H1 (cell line): ENCODE measurements at regions not wholly inside any gene's neighbourhood (a gene's known extent, or its start where the extent isn't known, plus 50 kb on each side); places are given as distances from the start of the nearest gene placed in this dataset.

Experiments used
- ATF3 ChIP-seq: IDR thresholded peaks from 2 replicates; pipeline ENCODE4 v1.6.1; 2011; ENCODE audit warnings: low read depth, mild to moderate bottlenecking, low read length; ENCODE audit not compliant: insufficient read depth
- CBX8 ChIP-seq: fragments of 300-800, 300-1000 bp; sonication (generic); IDR thresholded peaks from 2 replicates; pipeline ENCODE4 v1.7.1; 2016; ENCODE audit warnings: low read depth, low read length, borderline replicate concordance
- CEBPB ChIP-seq: IDR thresholded peaks from 2 replicates; pipeline ENCODE4 v1.6.1; 2012; ENCODE audit warnings: low read depth, low read length
- CHD2 ChIP-seq: IDR thresholded peaks from 2 replicates; pipeline ENCODE4 v1.6.1; 2012; ENCODE audit warnings: low read length, improper control_type of control experiment
- CTCF ChIP-seq, 3 experiments: IDR thresholded peaks; 1 replicate in 2 of 3; 2 replicates in 1 of 3; pipeline versions ENCODE4 v1.5.1 to v1.6.1; 2011; ENCODE audit warnings: low read length in 3 of 3, mild to moderate bottlenecking in 3 of 3, inconsistent platforms in 2 of 3, low read depth in 1 of 3, moderate library complexity in 1 of 3; ENCODE audit not compliant: insufficient read depth in 1 of 3; ENCODE audit errors: control extremely low read depth in 1 of 3
- MAX ChIP-seq: IDR thresholded peaks from 2 replicates; pipeline ENCODE4 v1.6.1; 2012; ENCODE audit warnings: inconsistent platforms
- POLR2A ChIP-seq, 2 experiments: IDR thresholded peaks; 1 replicate in 1 of 2; 2 replicates in 1 of 2; pipeline ENCODE4 v1.6.1; 2011; ENCODE audit warnings: low read depth in 2 of 2, low read length in 2 of 2, mild to moderate bottlenecking in 2 of 2; ENCODE audit errors: control extremely low read depth in 1 of 2
- RAD21 ChIP-seq, 2 experiments: IDR thresholded peaks in 1 of 2; conservative IDR thresholded peaks in 1 of 2; 2 replicates each; pipeline ENCODE4 v1.6.1; 2011; ENCODE audit warnings: low read depth in 2 of 2, low read length in 2 of 2, improper control_type of control experiment in 1 of 2, inconsistent platforms in 1 of 2, mild to moderate bottlenecking in 1 of 2, moderate library complexity in 1 of 2
- SP2 ChIP-seq: IDR thresholded peaks from 2 replicates; pipeline ENCODE4 v1.6.1; 2012; ENCODE audit warnings: mild to moderate bottlenecking, low read length, inconsistent platforms
- YY1 ChIP-seq: IDR thresholded peaks from 2 replicates; pipeline ENCODE4 v1.6.1; 2011; ENCODE audit warnings: low read depth, mild to moderate bottlenecking, low read length
- ZNF274 ChIP-seq: IDR thresholded peaks from 2 replicates; pipeline ENCODE4 v1.7.0; 2012; ENCODE audit warnings: low read length, borderline replicate concordance; ENCODE audit errors: extremely low read depth

GRCh38 chr3:8001712-8002111 lies 499.9 kb upstream of the LMCD1 start:
- TF ChIP-seq POLR2A (IDR thresholded peaks at IDR 0.05; ENCODE audit: control extremely low read depth in 1 of 2, low read depth in 2 of 2, low read length in 2 of 2) = no peak
- no peak for TF ChIP-seq CTCF (IDR thresholded peaks at IDR 0.05; ENCODE audit: control extremely low read depth in 1 of 3, insufficient read depth in 1 of 3, low read depth in 1 of 3, low read length in 3 of 3)
- TF ChIP-seq CHD2 = no peak
- TF ChIP-seq YY1 = no peak
- TF ChIP-seq CEBPB = no peak
- no peak for TF ChIP-seq CBX8
- TF ChIP-seq ZNF274 = no peak
- TF ChIP-seq ATF3 = no peak
- no peak for TF ChIP-seq MAX
- no peak for TF ChIP-seq RAD21 (IDR thresholded peaks at IDR 0.05 in 1 of 2, conservative IDR thresholded peaks at IDR 0.05 in 1 of 2; ENCODE audit: low read depth in 2 of 2, low read length in 2 of 2)
- no peak for TF ChIP-seq SP2
